Neuronal stem cell (in vitro differentiated cells): ENCODE measurements at regions not wholly inside any gene's neighbourhood (a gene's known extent, or its start where the extent isn't known, plus 50 kb on each side); places are given as distances from the start of the nearest gene placed in this dataset.

ENCODE experiments used
- DNase-seq: peaks from one replicate; pipeline ENCODE4 v3.0.0-alpha.2; 2013; ENCODE audit warnings: low spot score
- H2AFZ ChIP-seq: one replicate; pipeline ENCODE4 v1.6.1; 2013; ENCODE audit warnings: mild to moderate bottlenecking, low read length, inconsistent platforms
- H2AK5ac ChIP-seq: 2 replicates; pipeline ENCODE4 v1.6.1; 2013; ENCODE audit warnings: low read depth, mild to moderate bottlenecking, inconsistent platforms, low read length, moderate library complexity, mixed read lengths
- H2BK120ac ChIP-seq: 2 replicates; pipeline ENCODE4 v1.6.1; 2013; ENCODE audit warnings: low read depth, mild to moderate bottlenecking, inconsistent platforms, low read length, moderate library complexity, mixed read lengths
- H2BK12ac ChIP-seq: one replicate; pipeline ENCODE4 v1.6.1; 2013; ENCODE audit warnings: low read length, inconsistent platforms
- H2BK15ac ChIP-seq: 2 replicates; pipeline ENCODE4 v1.6.1; 2013; ENCODE audit warnings: mild to moderate bottlenecking, low read length, inconsistent platforms, mixed read lengths
- H2BK5ac ChIP-seq: one replicate; pipeline ENCODE4 v1.6.1; 2013; ENCODE audit warnings: inconsistent platforms, mild to moderate bottlenecking, low read length, moderate library complexity
- H3K14ac ChIP-seq: one replicate; pipeline ENCODE4 v1.6.1; 2013; ENCODE audit warnings: low read length, inconsistent platforms
- H3K18ac ChIP-seq: 2 replicates; pipeline ENCODE4 v1.6.1; 2013; ENCODE audit warnings: low read length, inconsistent platforms
- H3K23ac ChIP-seq: 2 replicates; pipeline ENCODE4 v1.6.1; 2013; ENCODE audit warnings: low read depth, mild to moderate bottlenecking, mixed read lengths, low read length, inconsistent platforms; ENCODE audit not compliant: poor library complexity
- H3K27ac ChIP-seq: replicated peaks from 3 replicates; pipeline ENCODE4 v1.5.1; 2013; ENCODE audit warnings: low read length, inconsistent platforms
- H3K27me3 ChIP-seq, 3 experiments: 2 replicates each; pipeline ENCODE4 v1.6.1; 2013; ENCODE audit warnings: low read length in 3 of 3, mild to moderate bottlenecking in 2 of 3, inconsistent platforms in 1 of 3, low read depth in 1 of 3, mixed read lengths in 1 of 3, moderate library complexity in 1 of 3; ENCODE audit not compliant: control insufficient read depth in 3 of 3, insufficient read depth in 3 of 3
- H3K36me3 ChIP-seq, 2 donors: replicated peaks in 1 of 2; 2 replicates each; pipeline ENCODE4 v1.6.1; 2013; ENCODE audit warnings: low read length in 2 of 2; ENCODE audit not compliant: control insufficient read depth in 2 of 2, insufficient read depth in 2 of 2
- H3K4ac ChIP-seq: 2 replicates; pipeline ENCODE4 v1.6.1; 2013; ENCODE audit warnings: inconsistent platforms, mild to moderate bottlenecking, low read length, moderate library complexity
- H3K4me1 ChIP-seq, 2 donors: 1 replicate in 1 of 2; 2 replicates in 1 of 2; pipeline ENCODE4 v1.6.1; 2013; ENCODE audit warnings: low read length in 2 of 2, low read depth in 1 of 2; ENCODE audit not compliant: control insufficient read depth in 2 of 2, insufficient read depth in 1 of 2
- H3K4me2 ChIP-seq: one replicate; pipeline ENCODE4 v1.6.1; 2013; ENCODE audit warnings: mild to moderate bottlenecking, low read length, inconsistent platforms; ENCODE audit not compliant: insufficient read depth, poor library complexity, severe bottlenecking
- H3K4me3 ChIP-seq, 2 donors: 2 replicates each; pipeline ENCODE4 v1.5.1; 2013; ENCODE audit warnings: low read length in 2 of 2, mild to moderate bottlenecking in 2 of 2, inconsistent platforms in 1 of 2, moderate library complexity in 1 of 2
- H3K79me1 ChIP-seq: one replicate; pipeline ENCODE4 v1.6.1; 2013; ENCODE audit warnings: low read depth, mild to moderate bottlenecking, inconsistent platforms, low read length, moderate library complexity
- H3K9ac ChIP-seq: one replicate; pipeline ENCODE4 v1.6.1; 2013; ENCODE audit warnings: mild to moderate bottlenecking, low read depth, low read length, inconsistent platforms; ENCODE audit not compliant: poor library complexity
- H3K9me3 ChIP-seq, 2 donors: replicated peaks in 1 of 2; 2 replicates each; pipeline versions ENCODE3 to v1.6.1; 2013; ENCODE audit warnings: low read length in 2 of 2, mild to moderate bottlenecking in 2 of 2, inconsistent platforms in 1 of 2, low read depth in 1 of 2, mixed read lengths in 1 of 2, moderate library complexity in 1 of 2; ENCODE audit not compliant: control insufficient read depth in 2 of 2, insufficient read depth in 1 of 2
- H4K8ac ChIP-seq: one replicate; pipeline ENCODE4 v1.6.1; 2013; ENCODE audit warnings: low read depth, mild to moderate bottlenecking, inconsistent platforms, low read length, moderate library complexity
- H4K91ac ChIP-seq: one replicate; pipeline ENCODE4 v1.6.1; 2013; ENCODE audit warnings: low read length, low read depth, mild to moderate bottlenecking, inconsistent platforms; ENCODE audit not compliant: poor library complexity
- WGBS, 2 donors: extraction: QIAGEN DNeasy Blood & Tissue Kit; methylation state at CpG; one replicate each; pipeline ENCODE4 v1.1.7; 2013; ENCODE audit warnings: missing lambda C conversion rate in 2 of 2, mixed read lengths in 1 of 2; ENCODE audit not compliant: insufficient read length in 2 of 2, insufficient replicate concordance in 1 of 2; ENCODE audit errors: extremely low coverage in 2 of 2; 5-methylcytosine and 5-hydroxymethylcytosine counted together

GRCh38 chr5:28549588-28549987 lies 1511.2 kb upstream of the CDH9 start:
- Histone ChIP-seq H4K91ac (no peak overlapping the region), H3K18ac (no peak overlapping the region), H2BK12ac (no peak overlapping the region), H3K4me1 (no peaks in the 10 kb centered on the region), H2AFZ (no peak overlapping the region), H2BK120ac (no peak overlapping the region), H3K9me3 (peaks cover 0 to 7% of the 10 kb centered on the region in 2 donors), H3K4me2 (no peak overlapping the region), H3K23ac (no peak overlapping the region), H3K4me3 (no peak overlapping the region), H4K8ac (no peak overlapping the region), H3K9ac (no peak overlapping the region), H2BK5ac (no peak overlapping the region), H3K79me1 (no peaks in the 10 kb centered on the region), H3K36me3 (no peaks in the 10 kb centered on the region), H2BK15ac (no peak overlapping the region), H3K27me3 (no peaks in the 10 kb centered on the region), H2AK5ac (no peak overlapping the region), H3K27ac (no peak overlapping the region), H3K14ac (no peak overlapping the region), H3K4ac (no peak overlapping the region)
- no CpG with 5 or more reads among the region's 2 CpGs for WGBS, 2 donors
- no peak for DNase-seq

- no peak overlapping the region for H3K23ac ChIP-seq
- no peak overlapping the region for H2AK5ac ChIP-seq
- no peaks in the 10 kb centered on the region for H3K27me3 ChIP-seq
- DNase-seq, result no peak
- H3K4me3 ChIP-seq, result no peak overlapping the region
- no peak overlapping the region for H2BK5ac ChIP-seq
- no peak overlapping the region for H3K27ac ChIP-seq
- H3K4ac ChIP-seq, result no peak overlapping the region
- H3K4me2 ChIP-seq, result no peak overlapping the region
- H2BK12ac ChIP-seq, result no peak overlapping the region
- H4K8ac ChIP-seq, result no peak overlapping the region
- no peak overlapping the region for H2BK120ac ChIP-seq
- H3K36me3 ChIP-seq, result no peaks in the 10 kb centered on the region
- H3K18ac ChIP-seq, result no peak overlapping the region
- H4K91ac ChIP-seq, result no peak overlapping the region
- no peak overlapping the region for H3K9ac ChIP-seq
- H2AFZ ChIP-seq, result no peak overlapping the region
- H3K9me3 ChIP-seq, result peaks cover 0 to 7% of the 10 kb centered on the region in 2 donors
- no peak overlapping the region for H2BK15ac ChIP-seq
- no peaks in the 10 kb centered on the region for H3K4me1 ChIP-seq
- WGBS, 2 donors, result no CpG with 5 or more reads among the region's 1 CpG
- H3K79me1 ChIP-seq, result no peaks in the 10 kb centered on the region
- H3K14ac ChIP-seq, result no peak overlapping the region
Measured at GRCh38 chr5:28548856-28549255, 1510.5 kb upstream of the CDH9 start.

- Histone ChIP-seq H2BK5ac (no peak overlapping the region), H3K4me3 (no peak overlapping the region), H3K36me3 (no peaks in the 10 kb centered on the region), H2AK5ac (no peak overlapping the region), H3K4me1 (no peaks in the 10 kb centered on the region), H3K14ac (no peak overlapping the region), H2BK12ac (no peak overlapping the region), H3K18ac (no peak overlapping the region), H3K9ac (no peak overlapping the region), H2AFZ (no peak overlapping the region), H3K27ac (no peak overlapping the region), H2BK120ac (no peak overlapping the region), H2BK15ac (no peak overlapping the region), H3K79me1 (no peaks in the 10 kb centered on the region), H3K27me3 (no peaks in the 10 kb centered on the region), H3K23ac (no peak overlapping the region), H4K91ac (no peak overlapping the region), H3K9me3 (no peaks in the 10 kb centered on the region), H4K8ac (no peak overlapping the region), H3K4ac (no peak overlapping the region), H3K4me2 (no peak overlapping the region)
- no peak for DNase-seq
Measured at GRCh38 chr5:28544501-28544900, 1506.1 kb upstream of the CDH9 start.

- H2AFZ ChIP-seq, result no peak overlapping the region
- H3K4ac ChIP-seq, result no peak overlapping the region
- H3K18ac ChIP-seq, result no peak overlapping the region
- no peaks in the 10 kb centered on the region for H3K79me1 ChIP-seq
- no peak overlapping the region for H2BK12ac ChIP-seq
- no peak overlapping the region for H3K23ac ChIP-seq
- no peak overlapping the region for H4K91ac ChIP-seq
- H3K4me2 ChIP-seq, result no peak overlapping the region
- no peaks in the 10 kb centered on the region for H3K9me3 ChIP-seq
- H3K36me3 ChIP-seq, result no peaks in the 10 kb centered on the region
- H3K9ac ChIP-seq, result no peak overlapping the region
- H2BK15ac ChIP-seq, result no peak overlapping the region
- no peaks in the 10 kb centered on the region for H3K27me3 ChIP-seq
- no peaks in the 10 kb centered on the region for H3K4me1 ChIP-seq
- DNase-seq, result no peak
- no peak overlapping the region for H2AK5ac ChIP-seq
- H3K14ac ChIP-seq, result no peak overlapping the region
- no peak overlapping the region for H2BK5ac ChIP-seq
- no peak overlapping the region for H3K4me3 ChIP-seq
- H3K27ac ChIP-seq, result no peak overlapping the region
- no peak overlapping the region for H4K8ac ChIP-seq
- no peak overlapping the region for H2BK120ac ChIP-seq
Measured at GRCh38 chr5:28543473-28544098, 1505.2 kb upstream of the CDH9 start.
